ENCODE measurements at regions not wholly inside any gene's neighbourhood (a gene's known extent, or its start where the extent isn't known, plus 50 kb on each side); places are given as distances from the start of the nearest gene placed in this dataset.
"Not testable (repeated sequence)": the region's sequence is repeated elsewhere in the genome, so short reads cannot be mapped to it uniquely, and the experiment has no call there.

DNA sequence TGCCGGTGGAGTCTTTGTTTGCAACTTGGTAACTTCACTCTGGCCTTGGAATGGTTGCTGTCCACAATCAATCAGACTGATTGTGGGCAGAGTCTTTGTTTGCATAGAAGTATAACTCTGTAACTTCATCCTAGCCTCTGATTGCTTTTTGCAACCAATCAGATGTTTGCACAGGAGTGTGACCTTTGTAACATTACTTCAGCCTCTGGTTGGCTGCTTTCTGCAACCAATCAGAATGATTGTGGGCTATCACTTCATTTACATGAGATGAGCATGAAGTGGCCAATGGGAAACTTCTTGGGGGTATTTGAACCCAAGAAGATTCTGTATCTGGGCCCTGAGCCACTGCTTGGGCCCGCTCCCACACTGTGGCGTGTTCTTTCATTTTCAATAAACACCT, 79.6 kb upstream of the CLDN5 start:
- FAIRE-seq = no peak
- TF ChIP-seq TAF1 (IDR thresholded peaks at IDR 0.05; ENCODE audit: borderline replicate concordance, low read depth, low read length) (no peak), POLR2A (IDR thresholded peaks at IDR 0.05; ENCODE audit: low read depth, low read length) (no peak), POLR2AphosphoS5 (IDR thresholded peaks at IDR 0.05; ENCODE audit: low read depth, low read length) (no peak)
- DNase-seq (ENCODE audit: insufficient read length) = no peak

DNA sequence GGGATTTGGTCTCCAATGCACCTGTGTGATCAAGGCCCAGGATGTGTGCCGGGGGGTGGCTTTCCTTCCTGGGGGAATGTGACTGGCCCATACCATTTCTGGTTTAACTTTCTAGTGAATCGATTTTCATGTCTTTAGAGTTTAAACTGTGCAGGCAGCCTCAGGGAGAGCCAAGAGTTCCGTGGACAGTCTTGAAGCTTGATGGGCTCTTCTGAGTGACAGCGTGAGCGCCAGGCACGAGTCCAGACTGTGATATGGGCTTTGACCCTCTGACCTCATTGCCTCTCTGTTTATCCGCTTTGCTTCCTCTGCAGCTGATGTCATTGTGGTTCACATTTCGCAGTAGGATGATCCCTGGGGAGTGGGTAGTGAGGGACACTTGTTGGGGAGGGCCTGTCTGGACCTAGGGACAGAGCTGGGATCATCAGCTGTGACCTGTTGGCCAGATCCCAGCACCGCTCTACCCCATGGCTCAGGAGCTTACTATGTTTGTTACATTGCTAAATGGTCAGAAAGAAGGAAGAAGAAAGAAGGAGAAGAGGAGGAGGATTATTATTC, 80.6 kb upstream of the CLDN5 start:
- no peak for DNase-seq (ENCODE audit: insufficient read length)
- FAIRE-seq = no peak
- no peak for TF ChIP-seq TAF1 (IDR thresholded peaks at IDR 0.05; ENCODE audit: borderline replicate concordance, low read depth, low read length)
- TF ChIP-seq POLR2A (IDR thresholded peaks at IDR 0.05; ENCODE audit: low read depth, low read length) = no peak

DNA sequence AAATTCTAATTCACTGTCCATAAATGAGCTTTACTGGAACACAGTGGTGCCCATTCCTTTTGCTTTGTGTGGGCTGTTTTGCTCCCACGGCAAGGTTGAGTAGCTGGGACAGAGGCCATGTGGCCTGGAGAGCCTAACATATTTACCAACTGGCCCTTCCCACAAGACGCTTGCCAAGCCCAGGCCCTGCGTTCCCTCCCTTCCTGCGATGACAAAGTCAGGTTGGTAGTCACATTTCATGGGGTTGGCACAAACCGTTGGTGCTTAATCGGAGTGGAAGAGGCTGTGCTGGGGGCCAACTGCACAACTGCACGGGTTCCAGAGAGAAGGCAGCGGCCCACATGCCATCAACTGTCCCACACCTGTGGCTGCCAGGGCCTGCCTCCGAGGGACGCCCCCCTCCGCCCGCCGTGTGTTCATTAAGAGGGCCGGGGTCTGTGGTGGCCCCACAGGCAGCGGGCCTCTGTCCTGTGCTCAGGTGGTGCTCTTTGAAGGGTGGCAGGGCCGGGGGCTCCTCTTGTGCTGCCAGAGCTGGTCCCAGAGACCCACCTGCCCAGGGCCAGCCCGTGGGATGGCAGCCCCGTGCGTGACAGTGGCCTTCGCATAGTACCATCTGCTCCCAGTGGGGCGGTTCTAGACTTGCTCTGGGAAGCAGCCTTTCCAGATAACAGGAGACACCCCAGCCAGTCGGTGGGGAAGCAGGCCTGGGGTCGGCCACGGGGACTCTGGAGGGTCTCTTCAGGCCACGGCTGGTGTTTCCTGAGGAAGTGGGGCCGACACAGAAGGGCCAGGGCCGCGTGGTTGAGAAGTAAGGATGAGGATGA, 81.5 kb upstream of the CLDN5 start:
- DNase-seq (ENCODE audit: insufficient read length) (no peak), FAIRE-seq (no peak)
- TF ChIP-seq POLR2AphosphoS5 (IDR thresholded peaks at IDR 0.05; ENCODE audit: low read depth, low read length) (no peak), POLR2A (IDR thresholded peaks at IDR 0.05; ENCODE audit: low read depth, low read length) (no peak), TAF1 (IDR thresholded peaks at IDR 0.05; ENCODE audit: borderline replicate concordance, low read depth, low read length) (no peak)

DNA sequence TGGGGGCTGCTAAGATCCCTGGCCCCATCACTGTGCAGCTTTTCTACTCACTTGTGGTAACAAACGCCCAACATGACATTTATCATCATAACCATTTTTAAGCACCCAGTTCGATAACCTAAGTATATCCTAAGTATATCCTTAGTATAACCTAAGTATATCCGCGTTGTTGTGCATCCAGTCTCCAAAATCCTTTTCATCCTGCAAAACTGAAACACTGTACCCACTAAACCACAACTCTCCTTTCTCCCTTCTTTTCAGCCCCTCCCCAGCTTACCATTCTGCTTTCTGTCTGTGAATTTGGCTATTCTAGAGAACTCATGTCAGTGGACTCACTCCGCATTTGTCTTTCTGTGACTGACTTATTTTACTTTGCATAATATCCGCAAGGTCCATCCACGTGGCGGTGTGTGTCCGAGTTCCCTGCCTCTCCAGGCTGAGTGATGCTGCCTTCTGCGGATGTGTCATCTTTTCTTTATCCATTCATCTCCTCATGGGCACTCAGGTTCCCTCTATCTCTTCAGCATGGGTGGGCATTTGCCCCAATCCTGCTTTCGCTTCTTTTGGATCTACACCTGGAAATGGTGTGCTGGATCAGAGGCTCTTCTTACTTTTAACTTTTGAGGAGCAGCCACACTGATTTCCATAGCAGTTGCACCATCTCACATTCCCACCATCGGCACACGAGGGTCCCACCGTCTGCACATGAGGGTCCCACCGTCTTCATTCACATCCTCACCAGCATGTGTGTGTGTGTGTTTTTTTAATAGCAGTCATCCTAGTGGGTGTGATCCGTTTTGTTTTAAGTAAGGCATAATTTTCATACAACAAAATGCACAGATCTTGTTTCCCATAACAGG, 82.4 kb upstream of the CLDN5 start:
- DNase-seq (ENCODE audit: insufficient read length) (no peak), FAIRE-seq (no peak)
- no peak for TF ChIP-seq TAF1 (IDR thresholded peaks at IDR 0.05; ENCODE audit: borderline replicate concordance, low read depth, low read length)
- TF ChIP-seq POLR2AphosphoS5 (IDR thresholded peaks at IDR 0.05; ENCODE audit: low read depth, low read length) = no peak
- no peak for TF ChIP-seq POLR2A (IDR thresholded peaks at IDR 0.05; ENCODE audit: low read depth, low read length)

DNA sequence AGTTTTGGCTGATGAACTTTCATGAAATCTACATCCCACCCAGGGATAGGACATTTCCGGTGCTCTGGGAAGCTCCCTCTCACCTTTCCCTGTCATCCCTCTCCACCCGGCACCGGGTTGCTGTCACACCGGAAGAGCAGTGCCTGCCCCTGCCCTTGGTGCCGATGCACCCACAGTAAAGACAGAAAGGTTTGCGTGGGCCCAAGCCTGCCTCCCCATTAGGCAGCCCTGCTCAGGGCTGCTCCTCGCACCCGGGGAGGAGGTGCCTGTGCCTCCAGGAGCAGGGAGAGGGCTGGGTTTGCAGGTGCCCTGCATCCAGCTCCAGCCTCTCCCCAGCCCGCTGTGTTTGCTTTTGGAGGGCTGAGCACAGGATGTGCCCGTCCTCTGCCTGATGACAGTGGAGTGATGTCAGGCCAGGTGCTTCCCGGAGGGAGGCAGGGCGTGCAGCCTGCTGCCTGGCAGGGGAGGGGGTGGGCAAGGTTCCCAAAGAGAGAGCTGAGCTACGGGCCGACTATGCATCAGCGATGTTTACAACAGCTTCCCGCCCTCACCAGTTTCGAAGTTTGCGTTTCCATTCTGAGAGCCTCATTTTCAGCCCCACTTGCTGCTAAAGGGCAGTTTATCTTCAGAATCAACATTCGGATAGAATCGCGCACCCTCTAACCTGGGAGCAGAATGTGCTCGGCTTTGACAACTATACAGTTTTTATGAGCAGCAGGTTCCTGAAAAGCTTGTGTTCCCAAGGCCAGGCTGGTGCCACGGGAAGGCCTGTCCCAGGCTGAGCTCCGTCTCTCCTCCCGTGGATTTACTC, 83.2 kb upstream of the CLDN5 start:
- FAIRE-seq (no peak), DNase-seq (ENCODE audit: insufficient read length) (no peak)
- TF ChIP-seq POLR2A (IDR thresholded peaks at IDR 0.05; ENCODE audit: low read depth, low read length) (no peak), POLR2AphosphoS5 (IDR thresholded peaks at IDR 0.05; ENCODE audit: low read depth, low read length) (no peak), TAF1 (IDR thresholded peaks at IDR 0.05; ENCODE audit: borderline replicate concordance, low read depth, low read length) (no peak)

DNA sequence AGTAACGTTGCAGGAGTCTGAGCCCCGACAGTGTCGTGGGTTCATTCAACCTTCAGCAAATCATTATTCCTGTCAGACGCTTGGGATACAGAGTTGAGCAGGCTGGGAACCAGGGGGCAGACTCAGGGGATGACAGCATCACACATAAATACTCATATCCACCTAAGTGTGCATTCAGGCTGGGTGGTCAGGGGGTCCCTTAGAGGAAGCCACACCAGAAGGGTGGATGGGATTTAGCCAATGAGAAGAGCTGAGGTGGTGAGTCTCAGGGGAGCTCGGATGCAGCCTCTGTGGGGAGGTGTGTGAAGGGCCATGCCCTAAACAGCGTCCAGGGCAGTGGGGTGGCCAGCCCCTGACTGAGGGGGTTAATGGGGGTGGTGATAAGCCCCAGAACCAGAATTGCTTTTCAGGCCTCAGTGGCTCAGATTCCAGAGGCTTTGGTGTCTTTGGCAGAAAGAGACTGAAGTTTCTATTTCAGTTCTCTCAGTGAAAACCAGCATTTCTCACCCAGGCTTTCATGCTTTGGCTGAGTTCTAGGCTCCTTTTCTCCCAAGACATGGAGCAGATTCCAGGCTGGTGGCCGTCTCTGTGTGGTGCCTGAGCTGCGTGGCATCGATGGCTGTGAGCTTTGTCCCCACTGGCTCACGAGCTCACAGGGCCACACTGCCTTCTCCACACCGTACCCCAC, 83.9 kb upstream of the CLDN5 start:
- DNase-seq (ENCODE audit: insufficient read length) (no peak), FAIRE-seq (no peak)
- TF ChIP-seq TAF1 (IDR thresholded peaks at IDR 0.05; ENCODE audit: borderline replicate concordance, low read depth, low read length) = no peak
- TF ChIP-seq POLR2AphosphoS5 (IDR thresholded peaks at IDR 0.05; ENCODE audit: low read depth, low read length) = no peak
- TF ChIP-seq POLR2A (IDR thresholded peaks at IDR 0.05; ENCODE audit: low read depth, low read length) = no peak

DNA sequence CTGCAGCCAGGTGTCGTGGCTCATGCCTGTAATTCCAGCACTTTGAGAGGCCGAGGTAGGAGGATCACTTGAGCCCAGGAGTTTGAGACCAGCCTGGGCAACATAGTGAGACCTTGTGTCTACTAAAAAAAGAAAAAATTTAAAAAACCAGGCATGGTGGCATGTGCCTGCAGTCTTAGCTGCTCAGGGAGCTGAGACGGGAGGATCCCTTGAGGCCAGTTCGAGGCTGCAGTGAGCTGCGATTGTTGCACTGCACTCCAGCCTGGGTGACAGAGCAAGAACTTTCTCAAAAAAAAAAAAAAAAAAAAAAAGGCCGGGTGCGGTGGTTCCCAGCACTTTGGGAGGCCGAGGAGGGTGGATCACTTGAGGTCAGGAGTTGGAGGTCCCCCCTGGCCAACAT, 85.5 kb upstream of the CLDN5 start:
- DNase-seq (ENCODE audit: insufficient read length); FAIRE-seq: not testable (repeated sequence)

DNA sequence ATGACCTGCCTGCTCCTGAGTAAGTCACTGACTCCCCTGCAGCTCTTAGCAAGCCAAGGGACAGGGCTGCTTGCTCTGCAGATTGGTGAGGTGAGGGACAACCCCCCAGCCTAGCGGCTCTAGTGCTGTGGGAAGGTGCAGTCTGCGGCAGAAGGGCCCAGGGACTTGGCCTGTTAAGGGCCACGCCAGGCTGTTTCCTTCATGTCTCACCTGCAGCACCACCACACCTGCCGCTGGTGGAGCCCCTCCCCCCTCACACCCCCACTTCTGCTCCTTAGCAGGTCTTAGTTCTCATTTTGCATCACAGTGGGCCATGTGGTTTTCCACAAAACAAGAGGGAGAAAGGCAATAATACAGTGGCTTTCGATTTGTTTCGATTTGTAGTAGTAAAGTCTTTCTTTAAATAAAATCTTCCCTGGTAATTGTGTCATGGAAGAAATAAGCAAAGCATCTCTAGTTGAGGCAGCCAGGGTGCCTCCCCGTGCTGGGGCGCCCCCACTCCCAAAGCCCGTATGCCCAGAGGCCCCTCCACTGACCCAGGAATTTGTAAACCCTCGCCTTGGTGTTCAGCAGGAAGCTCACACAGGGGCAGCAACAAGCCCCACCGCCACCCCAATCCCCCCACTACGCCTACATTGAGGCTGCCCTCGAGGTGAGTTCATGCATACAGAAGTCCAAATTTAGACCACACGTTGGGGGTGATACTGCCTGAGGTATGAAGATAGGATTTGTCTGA, 86.5 kb upstream of the CLDN5 start:
- TF ChIP-seq POLR2A (IDR thresholded peaks at IDR 0.05; ENCODE audit: low read depth, low read length) (no peak), TAF1 (IDR thresholded peaks at IDR 0.05; ENCODE audit: borderline replicate concordance, low read depth, low read length) (no peak), POLR2AphosphoS5 (IDR thresholded peaks at IDR 0.05; ENCODE audit: low read depth, low read length) (no peak)
- DNase-seq (ENCODE audit: insufficient read length) (no peak), FAIRE-seq (no peak)

DNA sequence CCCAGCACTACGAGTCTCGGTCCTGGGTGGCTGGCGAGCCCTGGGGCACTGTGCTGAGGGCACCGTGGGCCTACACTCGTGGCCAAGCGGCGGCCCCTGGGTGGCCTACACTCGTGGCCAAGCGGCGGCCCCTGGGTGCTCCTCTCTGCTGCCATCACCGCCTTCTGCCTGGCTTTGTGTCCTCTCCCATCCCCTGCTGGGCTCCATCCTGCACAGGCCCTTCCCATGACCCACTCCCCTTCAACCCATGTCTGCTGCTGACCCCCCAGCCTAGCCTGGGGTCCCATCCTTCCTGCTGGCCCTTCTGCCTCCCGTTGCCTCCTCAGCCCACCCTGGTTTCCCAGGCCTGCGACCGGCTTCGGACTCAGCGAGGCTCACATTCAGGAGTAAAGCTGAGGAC, 87.4 kb upstream of the CLDN5 start:
- FAIRE-seq = no peak
- no peak for TF ChIP-seq TAF1 (IDR thresholded peaks at IDR 0.05; ENCODE audit: borderline replicate concordance, low read depth, low read length)
- no peak for TF ChIP-seq POLR2A (IDR thresholded peaks at IDR 0.05; ENCODE audit: low read depth, low read length)
- TF ChIP-seq POLR2AphosphoS5 (IDR thresholded peaks at IDR 0.05; ENCODE audit: low read depth, low read length) = no peak
- no peak for DNase-seq (ENCODE audit: insufficient read length)

DNA sequence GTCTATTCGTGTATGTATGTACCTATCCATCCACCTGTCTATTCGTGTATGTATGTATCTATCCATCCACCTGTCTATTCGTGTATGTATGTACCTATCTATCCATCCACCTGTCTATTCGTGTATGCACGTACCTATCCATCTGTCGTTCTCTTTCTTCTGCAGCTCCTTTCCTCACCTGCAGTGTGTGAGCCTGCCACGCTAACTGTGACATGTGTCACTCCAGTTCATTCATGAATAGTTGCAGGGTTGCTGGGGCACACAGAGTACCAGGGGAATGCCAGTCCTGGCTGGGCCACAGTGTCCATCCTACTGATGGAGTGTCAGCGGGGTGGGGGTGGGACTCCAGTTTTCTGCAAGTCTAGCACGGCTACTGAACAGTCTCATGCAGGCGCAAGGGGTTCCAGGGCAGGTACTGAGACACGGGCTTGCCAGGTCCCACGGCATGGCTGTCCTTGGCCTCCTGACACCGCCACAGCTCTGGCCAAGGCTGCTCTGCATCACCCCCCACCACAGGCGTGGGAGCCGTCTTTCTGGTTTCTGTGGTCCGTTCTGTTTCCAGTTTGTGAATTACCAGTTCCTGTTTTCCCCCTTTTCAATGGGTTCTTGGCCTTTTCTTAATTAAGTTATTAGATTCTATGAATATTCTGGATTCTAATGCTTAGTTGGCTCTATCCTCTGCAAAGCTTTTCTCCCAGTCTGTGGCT, 88.8 kb upstream of the CLDN5 start:
- no peak for TF ChIP-seq TAF1 (IDR thresholded peaks at IDR 0.05; ENCODE audit: borderline replicate concordance, low read depth, low read length)
- no peak for TF ChIP-seq POLR2A (IDR thresholded peaks at IDR 0.05; ENCODE audit: low read depth, low read length)
- DNase-seq (ENCODE audit: insufficient read length) (no peak), FAIRE-seq (no peak)
